Activated CD8-positive, alpha-beta T cell treated with anti-CD3 and anti-CD28 coated beads for 36 hours (primary cell): ENCODE measurements at regions not wholly inside any gene's neighbourhood (a gene's known extent, or its start where the extent isn't known, plus 50 kb on each side); places are given as distances from the start of the nearest gene placed in this dataset.

Source experiments
- ATAC-seq: fragments of 200-7000 bp; cut with Tn5 transposase; one replicate; pipeline ENCODE4 v1.10.0; 2021; ENCODE audit warnings: mild to moderate bottlenecking, moderate library complexity
- CTCF ChIA-PET: fragments of 350-600 bp; sonication (Branson Sonifier 250); formaldehyde crosslinking; loops from one replicate; lab custom pipeline; 2021; ENCODE audit warnings: antibody characterized with exemption; lab: Charles Lee
- POLR2A ChIA-PET: fragments of 350-600 bp; sonication (Branson Sonifier 250); formaldehyde crosslinking; loops from one replicate; lab custom pipeline; 2021; ENCODE audit warnings: antibody characterized with exemption; lab: Charles Lee
- DNase-seq: peaks from one replicate; pipeline ENCODE4 v3.0.0-alpha.2; 2020
- H3K27ac Mint-ChIP-seq: one replicate; pipeline ENCODE4 v1.8.0; 2021; ENCODE audit warnings: mild to moderate bottlenecking, mixed read lengths
- H3K27me3 Mint-ChIP-seq: one replicate; pipeline ENCODE4 v1.8.0; 2021; ENCODE audit warnings: mixed read lengths
- H3K36me3 Mint-ChIP-seq: one replicate; pipeline ENCODE4 v1.8.0; 2021; ENCODE audit warnings: low read depth, mixed read lengths
- H3K4me1 Mint-ChIP-seq: one replicate; pipeline ENCODE4 v1.8.0; 2021; ENCODE audit warnings: low read depth, mixed read lengths
- H3K4me3 Mint-ChIP-seq: one replicate; pipeline ENCODE4 v1.8.0; 2021; ENCODE audit warnings: mild to moderate bottlenecking, moderate library complexity, mixed read lengths
- H3K9me3 Mint-ChIP-seq: one replicate; pipeline ENCODE4 v1.8.0; 2021; ENCODE audit warnings: mixed read lengths
- intact Hi-C: fragments of 100-400 bp; cut with micrococcal nuclease; formaldehyde crosslinking; loops from one replicate; pipeline ENCODE4 v1.10.0; 2022
- TF ChIP-seq, protein P1 (sequence below): fragments of 200-600 bp; IDR thresholded peaks from one replicate; pipeline ENCODE4 v1.8.0; 2022; ENCODE audit warnings: antibody characterized with exemption, mild to moderate bottlenecking

DNA sequence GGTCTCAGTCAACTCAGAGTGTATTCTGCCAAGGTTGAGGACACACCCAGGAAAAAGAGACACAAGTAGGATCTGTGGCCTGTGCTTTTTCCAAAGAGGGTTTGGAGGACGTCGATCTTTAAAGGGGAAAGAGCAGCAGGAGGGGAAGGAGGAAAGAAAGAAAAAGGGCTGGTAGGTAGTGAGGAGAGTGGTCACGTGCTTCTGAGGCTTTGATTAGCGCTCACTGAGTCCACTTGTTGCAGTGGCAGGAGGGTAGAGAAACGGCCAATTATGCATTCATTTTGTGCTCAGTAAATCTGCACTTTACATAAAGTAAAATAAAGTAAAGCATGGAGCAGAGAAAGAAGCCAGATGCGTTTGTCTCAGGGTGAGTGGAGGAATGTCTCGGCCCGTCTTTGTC, 126.0 kb upstream of the VSTM2B start:
- ChIA-PET CTCF (no interaction called here), POLR2A (no interaction called here)
- Mint-ChIP-seq H3K9me3 (no peaks in the 10 kb centered on the region), H3K27me3 (no peaks in the 10 kb centered on the region), H3K36me3 (no peaks in the 10 kb centered on the region), H3K4me3 (no peak overlapping the region), H3K27ac (no peak overlapping the region), H3K4me1 (no peaks in the 10 kb centered on the region)
- intact Hi-C loops = no loop called here
- TF ChIP-seq, protein P1, sequence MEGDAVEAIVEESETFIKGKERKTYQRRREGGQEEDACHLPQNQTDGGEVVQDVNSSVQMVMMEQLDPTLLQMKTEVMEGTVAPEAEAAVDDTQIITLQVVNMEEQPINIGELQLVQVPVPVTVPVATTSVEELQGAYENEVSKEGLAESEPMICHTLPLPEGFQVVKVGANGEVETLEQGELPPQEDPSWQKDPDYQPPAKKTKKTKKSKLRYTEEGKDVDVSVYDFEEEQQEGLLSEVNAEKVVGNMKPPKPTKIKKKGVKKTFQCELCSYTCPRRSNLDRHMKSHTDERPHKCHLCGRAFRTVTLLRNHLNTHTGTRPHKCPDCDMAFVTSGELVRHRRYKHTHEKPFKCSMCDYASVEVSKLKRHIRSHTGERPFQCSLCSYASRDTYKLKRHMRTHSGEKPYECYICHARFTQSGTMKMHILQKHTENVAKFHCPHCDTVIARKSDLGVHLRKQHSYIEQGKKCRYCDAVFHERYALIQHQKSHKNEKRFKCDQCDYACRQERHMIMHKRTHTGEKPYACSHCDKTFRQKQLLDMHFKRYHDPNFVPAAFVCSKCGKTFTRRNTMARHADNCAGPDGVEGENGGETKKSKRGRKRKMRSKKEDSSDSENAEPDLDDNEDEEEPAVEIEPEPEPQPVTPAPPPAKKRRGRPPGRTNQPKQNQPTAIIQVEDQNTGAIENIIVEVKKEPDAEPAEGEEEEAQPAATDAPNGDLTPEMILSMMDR = no peak
- DNase-seq (no peak), ATAC-seq (no peak)

DNA sequence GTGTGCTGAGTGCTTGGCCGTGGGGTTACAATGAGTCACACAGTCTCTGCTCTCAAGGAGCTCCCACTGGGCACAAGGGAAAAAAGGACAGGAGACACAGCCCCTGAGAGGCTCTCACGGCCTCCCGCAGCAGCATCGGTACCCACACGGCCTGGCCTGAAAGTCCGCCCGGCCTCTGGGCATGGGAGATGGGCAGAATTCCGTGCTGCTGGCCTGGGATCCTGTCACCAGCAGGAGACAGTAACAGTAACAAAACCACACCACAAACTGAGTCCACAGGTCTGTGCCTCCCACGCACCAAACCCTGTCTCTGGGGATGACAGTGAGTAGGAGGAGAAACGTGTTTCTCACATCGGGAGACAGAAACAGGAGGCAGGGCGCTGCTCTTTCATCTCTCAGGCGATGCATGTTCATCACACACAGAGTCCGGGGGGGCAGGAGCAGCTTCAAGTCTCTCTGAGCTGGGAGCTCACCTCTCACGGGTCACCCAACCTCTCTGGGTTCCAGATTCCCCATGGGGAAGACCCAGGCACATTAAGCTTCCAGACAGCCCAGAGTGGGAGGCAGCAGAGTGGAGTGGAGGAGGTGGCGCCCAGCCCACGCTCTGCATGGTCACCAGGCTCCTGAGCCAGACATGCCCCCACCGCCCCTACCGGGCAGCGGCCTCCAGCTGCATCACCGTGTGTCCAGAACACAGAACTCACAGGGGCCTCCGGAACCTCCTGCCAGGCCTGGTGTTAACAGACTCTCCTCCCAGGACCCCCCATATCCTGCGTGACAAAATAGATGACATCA, 124.7 kb upstream of the VSTM2B start:
- Mint-ChIP-seq H3K4me3 (no peak overlapping the region), H3K27ac (no peak overlapping the region), H3K27me3 (peaks cover 3% of the 10 kb centered on the region), H3K4me1 (no peaks in the 10 kb centered on the region), H3K9me3 (no peaks in the 10 kb centered on the region), H3K36me3 (no peaks in the 10 kb centered on the region)
- TF ChIP-seq, protein P1 = no peak
- intact Hi-C loops = no loop called here
- ChIA-PET CTCF (no interaction called here), POLR2A (no interaction called here)
- DNase-seq = no peak
- no peak for ATAC-seq

DNA sequence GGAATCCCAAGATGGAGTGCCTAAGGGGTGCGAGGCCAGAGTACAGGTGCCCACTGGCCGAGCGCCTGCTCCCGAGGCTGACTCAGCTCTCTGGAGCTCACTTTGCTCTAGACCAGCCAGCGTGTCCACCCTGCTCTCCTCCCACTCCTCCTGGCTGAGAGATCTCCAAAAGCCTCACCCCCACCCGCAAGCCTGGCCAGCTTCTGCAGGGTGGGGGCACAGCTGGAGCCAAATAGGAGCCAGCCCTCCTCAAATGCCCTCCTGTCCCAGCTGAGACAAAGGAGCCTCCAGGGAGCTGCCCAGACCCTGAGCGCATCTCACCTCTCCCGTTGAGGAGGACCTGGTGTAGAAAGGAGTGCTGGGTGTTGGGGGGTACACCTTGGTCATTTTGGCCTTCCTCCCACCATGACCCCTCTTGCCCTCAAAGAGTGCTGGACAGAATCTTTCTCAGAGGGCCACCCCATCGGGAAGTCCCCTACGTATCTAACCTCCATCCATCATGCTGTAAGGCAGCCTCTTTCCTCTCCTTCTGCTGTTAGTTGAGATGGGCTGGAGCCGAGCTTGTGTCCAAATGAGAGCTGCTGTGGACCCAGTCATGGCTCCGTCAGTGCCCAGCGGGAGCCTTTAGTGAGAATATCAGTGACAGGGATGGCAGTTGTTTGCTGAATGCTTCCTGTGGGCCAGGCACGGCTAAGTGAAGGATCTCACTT, 123.9 kb upstream of the VSTM2B start:
- DNase-seq (no peak), ATAC-seq (no peak)
- no peaks in the 10 kb centered on the region for H3K9me3 Mint-ChIP-seq
- H3K4me3 Mint-ChIP-seq = no peak overlapping the region
- TF ChIP-seq, protein P1 = no peak
- peaks cover 3% of the 10 kb centered on the region for H3K27me3 Mint-ChIP-seq
- H3K27ac Mint-ChIP-seq = no peak overlapping the region
- no peaks in the 10 kb centered on the region for H3K36me3 Mint-ChIP-seq
- H3K4me1 Mint-ChIP-seq = no peaks in the 10 kb centered on the region
- ChIA-PET POLR2A (no interaction called here), CTCF (no interaction called here)
- intact Hi-C loops = no loop called here

DNA sequence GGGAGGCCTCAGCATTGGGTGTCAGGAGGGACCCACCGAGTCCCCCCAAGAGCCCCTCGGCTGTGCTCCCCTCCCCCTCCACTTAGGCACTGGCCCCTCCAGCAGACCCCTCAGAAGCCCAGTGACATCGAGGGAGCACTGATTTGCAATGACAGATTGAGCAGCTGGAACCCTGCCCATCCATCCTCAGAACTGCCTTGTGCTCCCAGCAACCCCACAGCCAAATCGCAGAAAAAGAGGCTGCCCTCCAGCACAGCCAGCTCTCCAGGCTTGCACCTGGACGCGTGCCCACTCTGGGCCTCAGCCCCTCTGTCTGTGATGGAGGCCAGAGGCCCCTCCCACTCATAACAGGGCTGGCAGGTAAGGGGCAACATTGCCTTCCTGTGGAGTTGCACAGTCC, 123.2 kb upstream of the VSTM2B start:
- intact Hi-C loops = no loop called here
- POLR2A ChIA-PET = no interaction called here
- peaks cover 3% of the 10 kb centered on the region for H3K27me3 Mint-ChIP-seq

More for the DNA sequence above, 123.2 kb upstream of the VSTM2B start:
- CTCF ChIA-PET = no interaction called here
- Mint-ChIP-seq H3K9me3 (no peaks in the 10 kb centered on the region), H3K4me1 (no peaks in the 10 kb centered on the region), H3K4me3 (no peak overlapping the region), H3K27ac (no peak overlapping the region), H3K36me3 (no peaks in the 10 kb centered on the region)
- DNase-seq (no peak), ATAC-seq (no peak)
- TF ChIP-seq, protein P1 = no peak
